ENCODE measurements at regions not wholly inside any gene's neighbourhood (a gene's known extent, or its start where the extent isn't known, plus 50 kb on each side); places are given as distances from the start of the nearest gene placed in this dataset.

- H3K27ac ChIP-seq: no peak overlapping the region
- TF ChIP-seq CTCF (IDR thresholded peaks at IDR 0.05) (no peak), ZFX (IDR thresholded peaks at IDR 0.05; ENCODE audit: borderline replicate concordance) (no peak)
These were observed 64.8 kb downstream of the CDCA7 start for GRCh38 chr2:173419506-173419905.

DNA sequence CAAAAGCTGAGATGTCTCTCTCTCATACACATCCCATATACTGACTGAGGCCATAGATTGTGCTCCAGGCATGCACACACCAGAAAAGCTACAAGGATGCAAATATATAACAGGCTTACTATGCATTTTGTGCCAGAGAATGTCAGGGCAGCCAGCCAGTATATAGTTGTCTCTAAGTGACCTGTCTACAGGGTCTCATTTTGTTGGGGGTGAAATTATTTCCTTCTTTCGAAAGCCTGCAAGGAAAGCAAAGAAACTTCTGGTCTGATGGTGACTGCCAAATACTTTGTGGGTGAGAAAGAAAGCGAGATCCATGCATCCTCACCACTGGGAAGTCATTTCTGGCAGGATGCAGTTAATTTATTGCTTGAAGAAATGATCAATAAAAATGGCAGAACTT is 70.2 kb downstream of the CDCA7 start:
- TF ChIP-seq ZFX (IDR thresholded peaks at IDR 0.05; ENCODE audit: borderline replicate concordance) (no peak), CTCF (IDR thresholded peaks at IDR 0.05) (no peak)
- no peak overlapping the region for H3K27ac ChIP-seq

DNA sequence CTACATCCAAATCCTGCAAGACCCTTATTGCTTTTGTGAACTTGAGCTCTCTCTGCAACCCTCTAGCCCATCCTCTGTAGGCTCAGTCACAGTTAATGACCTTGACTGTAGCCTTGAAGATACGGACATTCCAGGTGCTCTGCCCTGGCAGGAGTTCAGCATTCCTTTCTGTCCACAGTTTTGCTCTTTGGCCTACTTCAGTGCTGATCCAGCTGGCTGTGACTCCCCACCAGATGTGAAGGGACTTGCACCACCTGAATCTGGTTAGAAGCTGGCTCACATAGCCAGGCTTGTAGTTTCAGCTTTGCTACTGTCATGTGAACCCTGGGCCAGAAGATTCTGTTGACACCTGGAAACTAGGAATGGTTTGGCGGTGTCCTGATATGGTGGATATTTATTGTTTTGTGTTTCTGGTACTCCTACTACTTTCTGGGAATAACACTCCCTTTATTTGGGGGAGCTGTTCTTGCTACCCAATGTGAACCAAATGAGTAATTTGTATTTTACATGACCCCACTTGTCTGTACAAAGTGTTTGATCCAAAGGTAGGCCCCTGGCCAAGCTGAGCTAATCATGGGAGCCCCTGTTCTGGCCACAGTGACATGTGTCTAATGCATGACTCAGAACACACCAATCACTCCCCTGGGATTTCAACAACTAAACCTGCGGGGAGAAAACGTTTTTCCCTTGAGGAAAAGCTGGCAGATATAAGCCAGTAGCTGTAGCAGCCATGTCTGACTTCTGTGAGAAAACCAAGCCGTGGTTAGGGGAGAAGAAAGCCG is 73.4 kb downstream of the CDCA7 start:
- TF ChIP-seq ZFX (IDR thresholded peaks at IDR 0.05; ENCODE audit: borderline replicate concordance): no peak
- no peak for TF ChIP-seq CTCF (IDR thresholded peaks at IDR 0.05)
- no peak overlapping the region for H3K27ac ChIP-seq

- TF ChIP-seq CTCF (IDR thresholded peaks at IDR 0.05) (no peak), ZFX (IDR thresholded peaks at IDR 0.05; ENCODE audit: borderline replicate concordance) (no peak)
- H3K27ac ChIP-seq: no peak overlapping the region
These were observed 76.5 kb downstream of the CDCA7 start for GRCh38 chr2:173431191-173431590.

- TF ChIP-seq ZFX (IDR thresholded peaks at IDR 0.05; ENCODE audit: borderline replicate concordance): no peak
- no peak for TF ChIP-seq CTCF (IDR thresholded peaks at IDR 0.05)
These were observed 77.5 kb downstream of the CDCA7 start for GRCh38 chr2:173432049-173432754.

GRCh38 chr2:173434762-173435569 is 80.3 kb downstream of the CDCA7 start:
- TF ChIP-seq ZFX (IDR thresholded peaks at IDR 0.05; ENCODE audit: borderline replicate concordance) (no peak), CTCF (IDR thresholded peaks at IDR 0.05) (no peak)
- H3K27ac ChIP-seq: no peak overlapping the region

More at GRCh38 chr2:173432049-173432754, 77.5 kb downstream of the CDCA7 start:
- no peak overlapping the region for H3K27ac ChIP-seq
